GM21723 (cell line): ENCODE measurements at regions not wholly inside any gene's neighbourhood (a gene's known extent, or its start where the extent isn't known, plus 50 kb on each side); places are given as distances from the start of the nearest gene placed in this dataset.

Experiments
- ATAC-seq: cut with Tn5 transposase; IDR thresholded peaks from one replicate; pipeline ENCODE4 v1.9.1; 2021; ENCODE audit warnings: mild to moderate bottlenecking, moderate library complexity; ENCODE audit not compliant: unreplicated experiment

GRCh38 chr5:174189654-174190541 is 144.4 kb downstream of the NSG2 start:
- no peak for ATAC-seq

DNA sequence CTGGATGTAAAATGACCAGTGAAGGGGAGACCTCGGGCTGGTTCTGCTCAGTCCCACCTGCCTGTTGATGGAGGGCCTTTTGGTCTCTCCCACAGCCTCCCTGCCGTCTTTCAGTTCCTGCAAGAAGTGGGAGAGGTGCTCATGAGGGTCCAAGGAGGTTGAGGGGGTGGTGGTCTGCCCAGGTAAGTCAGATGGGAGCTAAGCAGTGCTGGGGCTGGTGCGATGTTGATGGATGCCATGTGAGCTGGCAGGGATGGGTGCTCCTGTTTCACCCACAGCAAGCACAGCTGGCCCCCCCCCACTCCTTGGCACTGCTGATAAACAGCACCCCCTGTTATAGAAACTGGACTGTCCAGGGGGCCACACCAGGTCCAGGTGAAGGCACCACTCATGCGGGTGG is 145.6 kb downstream of the NSG2 start:
- no peak for ATAC-seq

DNA sequence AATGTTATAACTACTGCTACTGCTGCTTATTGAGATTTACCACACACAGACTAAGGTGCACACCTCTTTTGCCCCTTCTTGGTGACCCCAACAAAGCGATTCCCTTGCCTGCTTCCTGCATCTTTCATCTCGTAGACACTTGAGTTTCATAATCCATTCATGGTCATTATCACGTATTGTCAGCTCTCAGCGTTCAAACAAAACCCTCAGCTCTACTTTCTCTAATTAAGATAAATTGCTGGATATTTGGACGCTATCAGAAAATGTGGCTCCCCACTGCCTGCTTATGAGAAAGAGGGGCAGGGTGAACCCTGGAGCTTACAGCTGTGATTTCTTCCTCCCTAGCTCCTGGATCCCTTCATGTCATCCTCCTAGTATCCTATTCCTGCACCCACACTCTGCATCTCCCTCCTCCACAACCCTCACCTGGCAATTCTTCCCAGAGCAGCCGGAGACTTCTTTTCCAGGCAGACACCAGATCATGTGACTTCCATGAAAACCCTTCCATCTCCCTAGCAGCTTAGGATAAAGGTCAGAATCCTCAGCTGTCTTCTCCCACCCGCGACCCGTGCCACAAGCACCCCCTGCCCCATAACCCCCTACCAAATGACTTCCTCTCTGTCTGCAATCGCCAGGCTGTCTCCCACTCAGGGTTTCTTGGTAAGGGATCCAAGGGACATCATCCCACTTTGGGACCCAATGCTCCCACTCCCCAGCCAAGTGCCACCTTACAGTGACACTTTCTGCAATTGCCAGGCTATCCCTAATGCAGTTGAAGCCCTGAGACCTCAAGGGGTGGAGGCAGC is 146.5 kb downstream of the NSG2 start:
- no peak for ATAC-seq

GRCh38 chr5:174192901-174193300 is 147.4 kb downstream of the NSG2 start:
- no peak for ATAC-seq

GRCh38 chr5:174195517-174195916 is 150.0 kb downstream of the NSG2 start:
- no peak for ATAC-seq

GRCh38 chr5:174197929-174198328 is 152.4 kb downstream of the NSG2 start:
- ATAC-seq: no peak

GRCh38 chr5:174198541-174198940 is 153.0 kb downstream of the NSG2 start:
- no peak for ATAC-seq

DNA sequence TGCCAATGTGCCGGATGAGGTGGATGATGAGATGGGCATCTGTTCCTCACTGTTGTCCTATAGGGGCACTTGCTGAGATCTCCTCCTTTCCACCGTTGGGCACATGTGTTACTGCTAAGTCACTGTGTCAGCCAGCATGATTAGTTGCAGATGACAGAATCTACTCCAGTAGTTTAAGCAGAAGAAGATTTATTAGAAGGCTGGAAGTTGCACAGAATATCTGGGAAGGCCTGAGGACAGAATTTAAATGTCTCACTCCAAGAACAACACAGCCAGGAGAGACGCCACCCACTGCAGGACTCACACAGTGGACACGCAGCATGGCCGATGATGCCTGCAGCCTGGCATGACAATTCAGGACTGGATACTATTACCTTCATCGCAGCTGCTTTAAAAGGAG is 157.5 kb downstream of the NSG2 start:
- ATAC-seq: no peak

DNA sequence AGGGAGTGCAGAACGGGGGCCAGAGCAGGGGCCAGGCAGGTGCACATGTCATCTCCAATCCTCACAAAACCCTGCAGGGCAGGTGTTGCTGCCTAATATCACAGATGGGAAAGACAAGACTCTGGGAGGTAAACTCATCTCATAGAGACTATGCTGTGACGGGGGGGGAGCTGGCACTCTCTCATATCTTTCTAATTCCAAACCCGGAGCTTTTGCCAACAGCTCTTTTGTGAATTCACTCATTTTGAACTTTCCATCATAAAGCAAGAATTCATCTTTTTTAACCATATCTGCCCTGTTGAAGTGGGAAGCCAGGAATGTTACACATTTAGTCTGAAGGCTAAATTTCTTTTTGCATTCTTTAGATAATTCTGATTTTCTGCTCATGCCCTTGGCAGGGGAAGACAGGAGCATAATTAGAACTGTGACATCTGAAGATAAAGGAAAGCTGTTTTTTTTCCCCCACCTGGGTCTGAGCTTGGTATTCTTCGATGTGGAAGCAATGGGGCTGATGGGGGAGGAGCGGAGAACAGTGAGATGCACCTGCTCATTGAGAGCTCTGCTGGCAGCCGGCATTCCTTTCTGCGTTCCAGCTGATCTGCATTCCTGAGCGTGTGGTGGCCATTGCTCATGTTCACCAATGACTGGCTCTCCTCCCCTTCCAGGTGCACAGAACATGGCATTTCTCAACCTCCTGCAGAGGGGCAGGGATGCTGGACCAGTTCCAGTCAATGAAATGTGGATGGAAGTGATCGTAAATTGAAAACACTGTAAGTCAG is 159.2 kb downstream of the NSG2 start:
- no peak for ATAC-seq

DNA sequence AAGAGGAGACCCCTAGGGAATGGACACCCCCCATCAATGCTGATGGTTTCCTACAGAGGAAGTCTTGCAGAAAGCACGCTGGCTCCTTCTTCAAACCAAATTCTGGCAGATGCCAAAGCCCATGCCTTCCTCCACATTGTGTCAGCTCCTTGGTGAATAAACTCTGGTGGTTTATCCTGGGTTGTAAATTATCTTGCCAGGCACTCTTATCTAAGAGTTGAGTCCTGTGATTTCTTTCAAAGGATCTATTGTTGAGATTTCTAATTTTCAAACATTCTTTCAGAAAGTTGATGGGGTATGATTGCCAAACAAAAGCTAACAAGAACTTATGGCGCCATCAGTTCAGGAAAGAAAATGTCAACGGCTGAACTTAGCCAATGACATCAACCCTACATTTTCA is 160.4 kb downstream of the NSG2 start:
- ATAC-seq: no peak

GRCh38 chr5:174210596-174211276 is 165.2 kb downstream of the NSG2 start:
- no peak for ATAC-seq

GRCh38 chr5:174211277-174211626 is 165.7 kb downstream of the NSG2 start:
- ATAC-seq: no peak

GRCh38 chr5:174217527-174217926 is 172.0 kb downstream of the NSG2 start:
- ATAC-seq: no peak

GRCh38 chr5:174218162-174218561 is 172.7 kb downstream of the NSG2 start:
- ATAC-seq: no peak

DNA sequence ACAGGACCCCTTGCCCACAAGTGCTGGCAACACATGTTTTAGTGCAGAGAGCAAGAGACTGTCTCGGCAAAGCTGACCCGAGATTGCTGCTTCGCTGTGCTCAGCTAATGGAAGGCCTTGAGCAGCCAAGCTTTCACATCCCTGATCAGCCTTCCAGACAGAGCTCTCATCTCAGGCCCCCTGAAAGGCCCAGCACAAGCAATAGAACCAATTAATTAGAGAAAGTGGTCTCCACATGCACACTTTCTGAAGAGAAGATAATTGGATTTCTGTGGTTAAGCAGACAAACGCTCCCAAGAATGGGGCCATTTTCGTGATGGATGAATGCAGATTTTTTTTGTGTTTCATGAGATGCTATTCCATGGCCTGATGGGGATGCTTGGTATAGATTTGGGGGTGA is 174.9 kb downstream of the NSG2 start:
- no peak for ATAC-seq

DNA sequence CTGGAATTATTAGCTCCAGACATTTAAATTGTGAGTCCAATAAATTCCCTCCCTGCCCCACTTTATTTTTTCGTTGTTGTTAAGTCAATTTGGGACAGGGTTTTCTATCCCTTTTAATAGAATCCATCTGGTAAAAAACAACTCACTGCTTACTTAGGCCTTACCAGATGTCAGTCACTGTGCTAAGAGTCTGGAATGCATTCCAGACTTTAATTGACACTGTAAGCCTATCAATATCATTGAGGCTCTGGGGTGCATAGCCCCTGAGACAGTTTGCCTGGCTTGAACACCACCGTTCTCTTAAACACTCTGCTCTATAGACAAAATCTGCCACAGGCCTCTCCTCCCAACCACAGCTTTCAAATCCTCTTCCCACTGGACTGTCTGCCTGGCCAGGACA is 175.9 kb downstream of the NSG2 start:
- ATAC-seq: no peak

- ATAC-seq: no peak
Measured at GRCh38 chr5:174221946-174222345, 176.4 kb downstream of the NSG2 start.

DNA sequence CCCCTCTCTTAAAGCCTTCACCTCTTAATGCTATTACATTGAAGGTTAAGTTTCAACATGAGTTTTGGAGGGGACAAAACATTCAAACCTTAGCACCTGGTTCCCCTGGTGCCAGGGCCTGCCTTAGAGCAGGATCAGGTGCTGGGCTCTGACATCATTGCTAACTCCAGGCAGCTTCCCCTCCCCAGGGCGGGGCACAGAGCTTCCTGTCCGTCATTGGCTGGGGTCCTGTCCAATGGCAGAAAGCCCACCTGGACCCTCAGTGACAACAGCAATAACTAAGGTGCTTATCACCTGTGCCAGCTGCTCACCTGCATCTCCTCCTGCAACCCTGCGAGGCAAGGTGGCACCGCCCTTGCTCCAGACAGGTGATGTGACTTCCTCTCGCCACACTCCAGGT is 177.4 kb downstream of the NSG2 start:
- no peak for ATAC-seq

DNA sequence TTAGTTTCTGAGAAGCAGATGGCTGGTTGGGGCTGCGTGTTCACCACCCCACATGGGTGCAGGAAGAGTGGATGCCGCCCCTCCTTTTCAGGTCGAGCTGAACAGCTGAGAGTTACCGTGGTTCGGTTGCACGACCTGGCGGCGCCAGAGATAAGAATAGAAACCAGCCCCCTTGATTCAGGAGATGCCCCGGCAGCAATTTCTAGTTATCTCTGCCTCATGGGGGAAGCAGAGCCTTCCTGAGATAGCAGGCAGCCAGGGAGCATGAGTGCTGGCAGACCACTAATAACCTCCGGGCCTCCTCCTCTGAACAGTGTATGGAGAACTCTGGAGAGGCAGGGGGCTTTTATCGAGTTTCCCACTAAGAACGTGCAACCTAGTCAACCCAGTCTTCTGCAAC is 177.8 kb downstream of the NSG2 start:
- ATAC-seq: no peak

GRCh38 chr5:174229068-174229467 is 183.6 kb downstream of the NSG2 start:
- no peak for ATAC-seq
